ENCODE measurements at regions not wholly inside any gene's neighbourhood (a gene's known extent, or its start where the extent isn't known, plus 50 kb on each side); places are given as distances from the start of the nearest gene placed in this dataset.

DNA sequence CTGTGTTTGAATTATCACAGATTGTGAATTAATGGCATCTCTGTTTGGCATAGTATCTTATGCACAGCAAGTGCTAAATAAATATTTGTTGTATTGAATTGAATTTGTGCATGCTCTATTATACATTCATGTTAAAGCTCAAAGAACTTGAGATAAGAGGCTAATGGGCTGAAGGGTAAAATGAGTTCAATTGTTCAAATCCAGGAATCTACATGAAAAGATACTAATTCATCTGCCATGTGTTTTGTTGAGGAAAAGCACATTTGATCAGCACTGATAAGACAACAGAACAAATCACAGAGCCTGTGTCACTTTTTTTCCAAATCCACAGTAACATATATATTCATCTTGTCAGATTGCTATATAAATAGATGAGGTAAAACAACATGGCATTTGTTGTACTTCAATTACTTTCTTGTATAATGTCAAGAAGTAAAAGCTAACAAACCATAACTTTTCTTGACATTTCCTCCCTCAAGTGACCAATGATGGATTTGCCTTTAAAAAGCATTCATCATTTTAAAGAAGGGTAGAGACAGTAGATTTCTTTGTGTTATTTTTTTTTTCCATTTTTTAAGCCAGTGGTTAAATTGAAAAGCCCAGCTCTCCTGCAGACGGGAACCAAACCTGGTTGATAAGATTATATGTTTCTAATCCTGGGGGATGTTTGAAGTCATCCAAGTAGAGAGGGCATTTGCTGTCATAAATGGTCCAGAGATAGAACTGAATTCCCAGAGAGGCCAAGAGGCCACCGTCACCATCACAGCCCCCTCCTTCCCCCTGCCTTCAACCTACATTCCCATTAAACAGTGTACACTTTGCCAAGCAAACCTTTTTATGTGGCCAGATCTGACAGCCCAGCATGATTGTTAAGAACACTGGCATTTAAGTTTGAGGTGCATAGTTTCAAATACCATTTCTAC is 123.0 kb downstream of the CHD9NB start:
- no peak for DNase-seq (ENCODE audit: low read depth, low spot score)
- H3K9me3 Mint-ChIP-seq, result peaks cover 3% of the 10 kb centered on the region
- TF ChIP-seq, protein P1, sequence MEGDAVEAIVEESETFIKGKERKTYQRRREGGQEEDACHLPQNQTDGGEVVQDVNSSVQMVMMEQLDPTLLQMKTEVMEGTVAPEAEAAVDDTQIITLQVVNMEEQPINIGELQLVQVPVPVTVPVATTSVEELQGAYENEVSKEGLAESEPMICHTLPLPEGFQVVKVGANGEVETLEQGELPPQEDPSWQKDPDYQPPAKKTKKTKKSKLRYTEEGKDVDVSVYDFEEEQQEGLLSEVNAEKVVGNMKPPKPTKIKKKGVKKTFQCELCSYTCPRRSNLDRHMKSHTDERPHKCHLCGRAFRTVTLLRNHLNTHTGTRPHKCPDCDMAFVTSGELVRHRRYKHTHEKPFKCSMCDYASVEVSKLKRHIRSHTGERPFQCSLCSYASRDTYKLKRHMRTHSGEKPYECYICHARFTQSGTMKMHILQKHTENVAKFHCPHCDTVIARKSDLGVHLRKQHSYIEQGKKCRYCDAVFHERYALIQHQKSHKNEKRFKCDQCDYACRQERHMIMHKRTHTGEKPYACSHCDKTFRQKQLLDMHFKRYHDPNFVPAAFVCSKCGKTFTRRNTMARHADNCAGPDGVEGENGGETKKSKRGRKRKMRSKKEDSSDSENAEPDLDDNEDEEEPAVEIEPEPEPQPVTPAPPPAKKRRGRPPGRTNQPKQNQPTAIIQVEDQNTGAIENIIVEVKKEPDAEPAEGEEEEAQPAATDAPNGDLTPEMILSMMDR (conservative IDR thresholded peaks at IDR 0.05), result no peak
- H3K4me3 Mint-ChIP-seq, result no peak overlapping the region
- no peaks in the 10 kb centered on the region for H3K36me3 Mint-ChIP-seq (ENCODE audit: low read depth)
- no peak overlapping the region for H3K27ac Mint-ChIP-seq (ENCODE audit: unreplicated experiment)
- H3K27me3 Mint-ChIP-seq (ENCODE audit: low read depth), result no peaks in the 10 kb centered on the region
- peaks cover 10% of the 10 kb centered on the region for H3K4me1 Mint-ChIP-seq

DNA sequence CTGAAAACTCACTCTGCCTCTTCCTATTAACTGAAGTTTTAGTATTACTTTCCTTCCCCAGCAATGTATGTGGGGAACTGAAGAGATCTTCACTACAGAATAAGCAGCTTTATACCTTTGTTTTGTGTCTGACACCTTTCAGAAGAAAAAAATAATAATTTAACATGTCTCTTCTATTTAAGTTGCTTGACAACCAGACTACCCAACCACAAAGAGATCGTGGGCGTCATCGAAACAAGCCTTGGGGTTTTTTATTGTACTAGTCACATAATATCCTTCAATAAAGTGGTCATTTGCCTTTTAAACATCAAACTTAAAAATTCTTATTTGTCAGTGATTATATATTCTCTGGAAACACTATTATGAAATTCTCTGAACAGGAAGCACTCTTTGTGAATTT is 123.7 kb downstream of the CHD9NB start:
- TF ChIP-seq, protein P1 (conservative IDR thresholded peaks at IDR 0.05), result no peak
- Mint-ChIP-seq H3K27me3 (ENCODE audit: low read depth) (no peaks in the 10 kb centered on the region), H3K9me3 (peaks cover 3% of the 10 kb centered on the region), H3K4me3 (no peak overlapping the region), H3K36me3 (ENCODE audit: low read depth) (no peaks in the 10 kb centered on the region), H3K4me1 (peaks cover 10% of the 10 kb centered on the region), H3K27ac (ENCODE audit: unreplicated experiment) (no peak overlapping the region)
- DNase-seq (ENCODE audit: low read depth, low spot score), result no peak

DNA sequence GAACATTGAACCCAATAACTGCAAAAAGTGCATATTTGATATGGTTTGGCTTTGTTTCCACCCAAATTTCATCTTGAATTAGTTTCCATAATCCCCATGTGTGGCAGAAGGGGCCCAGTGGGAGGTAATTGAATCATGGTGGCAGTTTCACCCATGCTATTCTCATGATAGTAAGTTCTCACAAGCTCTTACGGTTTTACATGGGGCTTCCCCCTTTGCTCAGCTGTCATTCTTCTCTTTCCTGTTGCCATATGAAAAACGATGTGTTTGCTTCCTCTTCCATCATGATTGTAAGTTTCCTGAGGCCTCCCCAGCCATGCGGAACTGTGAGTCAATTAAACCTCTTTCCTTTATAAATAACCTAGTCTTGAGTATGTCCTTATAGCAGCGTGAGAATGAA is 127.6 kb downstream of the CHD9NB start:
- no peak for DNase-seq (ENCODE audit: low read depth, low spot score)
- H3K4me3 Mint-ChIP-seq, result no peak overlapping the region
- H3K9me3 Mint-ChIP-seq, result peaks cover 5% of the 10 kb centered on the region
- TF ChIP-seq, protein P1 (conservative IDR thresholded peaks at IDR 0.05), result no peak
- no peaks in the 10 kb centered on the region for H3K27me3 Mint-ChIP-seq (ENCODE audit: low read depth)
- H3K27ac Mint-ChIP-seq (ENCODE audit: unreplicated experiment), result no peak overlapping the region
- H3K36me3 Mint-ChIP-seq (ENCODE audit: low read depth), result no peaks in the 10 kb centered on the region
- peaks cover 8% of the 10 kb centered on the region for H3K4me1 Mint-ChIP-seq

DNA sequence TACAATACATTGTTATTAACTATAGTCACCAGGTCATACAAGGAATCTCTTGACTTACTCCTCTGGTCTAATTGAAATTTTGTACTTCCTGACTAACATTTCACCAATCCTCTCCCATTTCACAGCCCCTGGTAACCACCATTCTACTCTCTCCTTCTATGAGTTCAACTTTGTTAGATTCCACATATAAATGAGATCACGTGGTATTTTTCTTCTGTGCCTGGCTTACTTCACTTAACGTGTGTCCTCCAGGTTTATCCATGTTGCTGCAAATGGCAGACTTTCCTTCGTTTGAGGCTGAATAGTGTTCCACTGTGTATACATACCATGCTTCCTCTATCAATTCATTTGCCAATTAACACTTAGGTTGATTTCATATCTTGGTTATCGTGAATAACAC is 128.5 kb downstream of the CHD9NB start:
- no peak for DNase-seq (ENCODE audit: low read depth, low spot score)
- H3K36me3 Mint-ChIP-seq (ENCODE audit: low read depth), result no peaks in the 10 kb centered on the region
- TF ChIP-seq, protein P1 (conservative IDR thresholded peaks at IDR 0.05), result no peak
- no peak overlapping the region for H3K27ac Mint-ChIP-seq (ENCODE audit: unreplicated experiment)
- no peaks in the 10 kb centered on the region for H3K4me1 Mint-ChIP-seq
- no peak overlapping the region for H3K4me3 Mint-ChIP-seq
- H3K9me3 Mint-ChIP-seq, result peaks cover 5% of the 10 kb centered on the region
- H3K27me3 Mint-ChIP-seq (ENCODE audit: low read depth), result no peaks in the 10 kb centered on the region

DNA sequence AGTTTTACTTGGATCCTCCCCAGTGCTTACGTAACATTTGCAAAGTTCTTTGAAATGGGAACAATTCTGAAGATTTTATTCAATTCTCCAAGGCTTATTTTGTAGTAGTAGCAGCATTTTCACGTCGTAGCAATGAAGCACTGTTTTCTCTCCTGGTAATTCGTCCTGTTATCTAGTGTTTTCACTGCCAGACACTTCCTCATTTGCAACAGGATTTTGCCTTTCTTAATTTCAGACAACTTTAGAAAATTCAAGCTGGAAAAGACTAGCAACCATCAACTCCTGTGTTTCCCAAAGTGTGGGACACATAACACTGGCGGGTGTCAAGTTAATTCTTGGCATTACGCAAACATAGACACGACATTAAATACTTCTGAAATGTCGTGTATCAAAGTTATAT is 131.6 kb downstream of the CHD9NB start:
- peaks cover 5% of the 10 kb centered on the region for H3K9me3 Mint-ChIP-seq
- DNase-seq (ENCODE audit: low read depth, low spot score), result no peak
- no peaks in the 10 kb centered on the region for H3K4me1 Mint-ChIP-seq
- TF ChIP-seq, protein P1 (conservative IDR thresholded peaks at IDR 0.05), result no peak
- no peaks in the 10 kb centered on the region for H3K27me3 Mint-ChIP-seq (ENCODE audit: low read depth)
- H3K27ac Mint-ChIP-seq (ENCODE audit: unreplicated experiment), result no peak overlapping the region
- H3K4me3 Mint-ChIP-seq, result no peak overlapping the region
- H3K36me3 Mint-ChIP-seq (ENCODE audit: low read depth), result no peaks in the 10 kb centered on the region
